Peyer's patch (tissue), 4 donors: ENCODE measurements at regions not wholly inside any gene's neighbourhood (a gene's known extent, or its start where the extent isn't known, plus 50 kb on each side); places are given as distances from the start of the nearest gene placed in this dataset.

ENCODE experiments used
- DNase-seq, 3 donors: peaks; one replicate each; pipeline ENCODE4 v3.0.0-alpha.2; 2017 to 2019
- H3K27ac ChIP-seq, 4 donors: fragments of 200-600 bp; sonication (generic); one replicate each; pipeline ENCODE4 v1.5.1; 2016 to 2019
- H3K27me3 ChIP-seq, 2 donors: fragments of 200-600 bp; sonication (generic); one replicate each; pipeline ENCODE4 v1.5.1; 2019
- H3K36me3 ChIP-seq, 3 donors: fragments of 200-600 bp; sonication (generic); one replicate each; pipeline ENCODE4 v1.5.1; 2016 to 2019
- H3K4me1 ChIP-seq, 4 donors: fragments of 200-600 bp; sonication (generic); one replicate each; pipeline ENCODE4 v1.5.1; 2016 to 2019
- H3K4me3 ChIP-seq, 4 donors: fragments of 200-600 bp; sonication (generic); 1 replicate in 3 of 4; 2 replicates in 1 of 4; pipeline ENCODE4 v1.5.1; 2016 to 2019; ENCODE audit warnings: mild to moderate bottlenecking in 1 of 4
- H3K9me3 ChIP-seq, 4 donors: fragments of 200-600 bp; sonication (generic); one replicate each; pipeline ENCODE4 v1.5.1; 2016 to 2019; ENCODE audit warnings: mild to moderate bottlenecking in 1 of 4
- CTCF ChIP-seq, 6 experiments: fragments of 450-650 bp in 4 of 6; fragments of 200-600 bp in 2 of 6; sonication (generic) in 1 of 6; IDR thresholded peaks; one replicate each; pipeline ENCODE4 v1.5.1; 2017 to 2019; ENCODE audit warnings: antibody characterized with exemption in 6 of 6, mild to moderate bottlenecking in 3 of 6, moderate library complexity in 1 of 6
- POLR2A ChIP-seq, 2 donors: fragments of 450-650 bp; IDR thresholded peaks; one replicate each; pipeline ENCODE4 v1.5.1; 2017; ENCODE audit warnings: antibody characterized with exemption in 2 of 2, mild to moderate bottlenecking in 2 of 2, moderate library complexity in 2 of 2

- Histone ChIP-seq H3K36me3 (no peaks in the 10 kb centered on the region), H3K27me3 (no peaks in the 10 kb centered on the region), H3K9me3 (no peaks in the 10 kb centered on the region), H3K4me1 (no peaks in the 10 kb centered on the region), H3K4me3 (no peak overlapping the region), H3K27ac (no peak overlapping the region)
- no peak for DNase-seq
- TF ChIP-seq POLR2A (IDR thresholded peaks at IDR 0.05) (no peak), CTCF (IDR thresholded peaks at IDR 0.05) (no peak)
Observed at GRCh38 chr4:20454515-20454914, 202.8 kb downstream of the SLIT2 start.

GRCh38 chr4:20456407-20456806 is 204.7 kb downstream of the SLIT2 start:
- H3K27me3 ChIP-seq: no peaks in the 10 kb centered on the region
- TF ChIP-seq CTCF (IDR thresholded peaks at IDR 0.05) (no peak), POLR2A (IDR thresholded peaks at IDR 0.05) (no peak)
- H3K4me3 ChIP-seq: no peak overlapping the region
- no peaks in the 10 kb centered on the region for H3K4me1 ChIP-seq
- no peaks in the 10 kb centered on the region for H3K36me3 ChIP-seq
- no peak overlapping the region for H3K27ac ChIP-seq
- DNase-seq: no peak
- no peaks in the 10 kb centered on the region for H3K9me3 ChIP-seq

GRCh38 chr4:20462426-20463175 is 210.9 kb downstream of the SLIT2 start:
- H3K9me3 ChIP-seq: no peaks in the 10 kb centered on the region
- no peak overlapping the region for H3K4me3 ChIP-seq
- H3K27ac ChIP-seq: no peak overlapping the region
- no peaks in the 10 kb centered on the region for H3K36me3 ChIP-seq
- no peaks in the 10 kb centered on the region for H3K4me1 ChIP-seq
- no peaks in the 10 kb centered on the region for H3K27me3 ChIP-seq
- DNase-seq: no peak
- no peak for TF ChIP-seq CTCF (IDR thresholded peaks at IDR 0.05)

GRCh38 chr4:20463176-20463430 is 211.4 kb downstream of the SLIT2 start:
- Histone ChIP-seq H3K27me3 (no peaks in the 10 kb centered on the region), H3K4me3 (no peak overlapping the region), H3K4me1 (no peaks in the 10 kb centered on the region), H3K9me3 (no peaks in the 10 kb centered on the region), H3K27ac (no peak overlapping the region), H3K36me3 (no peaks in the 10 kb centered on the region)
- no peak for TF ChIP-seq CTCF (IDR thresholded peaks at IDR 0.05)
- no peak for TF ChIP-seq POLR2A (IDR thresholded peaks at IDR 0.05)
- DNase-seq: no peak

GRCh38 chr4:20464381-20464780 is 212.7 kb downstream of the SLIT2 start:
- no peak overlapping the region for H3K4me3 ChIP-seq
- H3K4me1 ChIP-seq: no peaks in the 10 kb centered on the region
- no peak for DNase-seq
- H3K9me3 ChIP-seq: no peaks in the 10 kb centered on the region
- no peak for TF ChIP-seq CTCF (IDR thresholded peaks at IDR 0.05)
- no peak for TF ChIP-seq POLR2A (IDR thresholded peaks at IDR 0.05)
- no peaks in the 10 kb centered on the region for H3K36me3 ChIP-seq
- no peak overlapping the region for H3K27ac ChIP-seq
- H3K27me3 ChIP-seq: no peaks in the 10 kb centered on the region

- H3K36me3 ChIP-seq: no peaks in the 10 kb centered on the region
- TF ChIP-seq CTCF (IDR thresholded peaks at IDR 0.05) (no peak), POLR2A (IDR thresholded peaks at IDR 0.05) (no peak)
- no peak for DNase-seq
Observed at GRCh38 chr4:20474119-20474518, 222.4 kb downstream of the SLIT2 start.

More at GRCh38 chr4:20474119-20474518, 222.4 kb downstream of the SLIT2 start:
- Histone ChIP-seq H3K27ac (no peak overlapping the region), H3K4me1 (no peaks in the 10 kb centered on the region), H3K9me3 (no peaks in the 10 kb centered on the region), H3K27me3 (no peaks in the 10 kb centered on the region), H3K4me3 (no peak overlapping the region)
